Liver (tissue), 8 donors: ENCODE measurements at regions not wholly inside any gene's neighbourhood (a gene's known extent, or its start where the extent isn't known, plus 50 kb on each side); places are given as distances from the start of the nearest gene placed in this dataset.

ENCODE experiments used
- DNase-seq: peaks from one replicate; pipeline ENCODE4 v3.0.0-alpha.2; 2017; ENCODE audit warnings: low spot score
- H3K27ac ChIP-seq, 2 donors: one replicate each; pipeline ENCODE4 v1.7.0; 2013; ENCODE audit warnings: inconsistent platforms in 2 of 2, low read length in 2 of 2, control low read depth in 1 of 2, low read depth in 1 of 2, mild to moderate bottlenecking in 1 of 2
- H3K27me3 ChIP-seq, 4 donors: one replicate each; pipeline versions ENCODE4 v1.6.1 to v1.7.0; 2013; ENCODE audit warnings: low read length in 3 of 4, inconsistent platforms in 1 of 4, mild to moderate bottlenecking in 1 of 4, moderate library complexity in 1 of 4; ENCODE audit not compliant: control insufficient read depth in 4 of 4, insufficient read depth in 4 of 4
- H3K36me3 ChIP-seq, 4 donors: one replicate each; pipeline versions ENCODE4 v1.6.1 to v1.7.0; 2013; ENCODE audit warnings: low read length in 3 of 4, mild to moderate bottlenecking in 3 of 4, low read depth in 1 of 4, moderate library complexity in 1 of 4; ENCODE audit not compliant: control insufficient read depth in 4 of 4, insufficient read depth in 3 of 4
- H3K4me1 ChIP-seq, 4 donors: one replicate each; pipeline versions ENCODE4 v1.6.1 to v1.7.0; 2013; ENCODE audit warnings: low read length in 3 of 4, mild to moderate bottlenecking in 3 of 4, moderate library complexity in 1 of 4; ENCODE audit not compliant: control insufficient read depth in 4 of 4, insufficient read depth in 4 of 4
- H3K4me3 ChIP-seq, 3 donors: one replicate each; pipeline versions ENCODE4 v1.6.1 to v1.7.0; 2013; ENCODE audit warnings: low read length in 3 of 3, control low read depth in 1 of 3, low read depth in 1 of 3, mild to moderate bottlenecking in 1 of 3
- H3K9ac ChIP-seq, 2 donors: one replicate each; pipeline ENCODE4 v1.7.0; 2013; ENCODE audit warnings: low read length in 2 of 2, mild to moderate bottlenecking in 2 of 2, moderate library complexity in 2 of 2, control low read depth in 1 of 2, low read depth in 1 of 2
- H3K9me3 ChIP-seq, 4 donors: one replicate each; pipeline versions ENCODE4 v1.6.1 to v1.7.0; 2013; ENCODE audit warnings: low read length in 3 of 4; ENCODE audit not compliant: control insufficient read depth in 4 of 4
- EGR1 ChIP-seq, 2 donors: IDR thresholded peaks; 2 replicates each; pipeline ENCODE4 v1.6.1; 2016 to 2018; ENCODE audit warnings: antibody characterized with exemption in 2 of 2, low read depth in 2 of 2
- FOXA1 ChIP-seq: IDR thresholded peaks from 2 replicates; pipeline ENCODE4 v1.6.1; 2016; ENCODE audit warnings: antibody characterized with exemption
- FOXA2 ChIP-seq: IDR thresholded peaks from 2 replicates; pipeline ENCODE4 v1.6.1; 2016; ENCODE audit warnings: antibody characterized with exemption
- GABPA ChIP-seq, 2 donors: IDR thresholded peaks in 1 of 2; conservative IDR thresholded peaks in 1 of 2; 2 replicates each; pipeline ENCODE4 v1.6.1; 2016; ENCODE audit warnings: antibody characterized with exemption in 2 of 2, mild to moderate bottlenecking in 1 of 2, moderate library complexity in 1 of 2
- HNF4A ChIP-seq, 2 donors: conservative IDR thresholded peaks; 2 replicates each; pipeline ENCODE4 v1.6.1; 2016; ENCODE audit warnings: antibody characterized with exemption in 2 of 2, mild to moderate bottlenecking in 2 of 2
- HNF4G ChIP-seq: IDR thresholded peaks from 2 replicates; pipeline ENCODE4 v1.6.1; 2016; ENCODE audit warnings: antibody characterized with exemption
- JUND ChIP-seq, 2 donors: IDR thresholded peaks; 2 replicates each; pipeline ENCODE4 v1.6.1; 2016; ENCODE audit warnings: antibody characterized with exemption in 2 of 2
- NR2F2 ChIP-seq: IDR thresholded peaks from 2 replicates; pipeline ENCODE4 v1.6.1; 2016; ENCODE audit warnings: antibody characterized with exemption
- RAD21 ChIP-seq, 2 donors: IDR thresholded peaks; 2 replicates each; pipeline ENCODE4 v1.6.1; 2016; ENCODE audit warnings: antibody characterized with exemption in 2 of 2, mild to moderate bottlenecking in 2 of 2
- RXRA ChIP-seq, 2 donors: IDR thresholded peaks; 2 replicates each; pipeline ENCODE4 v1.6.1; 2017 to 2018; ENCODE audit warnings: antibody characterized with exemption in 2 of 2, mild to moderate bottlenecking in 1 of 2
- SP1 ChIP-seq: IDR thresholded peaks from 2 replicates; pipeline ENCODE4 v1.6.1; 2018; ENCODE audit warnings: antibody characterized with exemption, mild to moderate bottlenecking
- TAF1 ChIP-seq: conservative IDR thresholded peaks from 2 replicates; pipeline ENCODE4 v1.6.1; 2016; ENCODE audit warnings: antibody characterized with exemption, mild to moderate bottlenecking
- YY1 ChIP-seq: IDR thresholded peaks from 2 replicates; pipeline ENCODE4 v1.6.1; 2016; ENCODE audit warnings: antibody characterized with exemption, mild to moderate bottlenecking
- WGBS: extraction: QIAGEN DNeasy Blood & Tissue Kit; methylation state at CpG from one replicate; pipeline ENCODE4 v1.1.7; 2013; 5-methylcytosine and 5-hydroxymethylcytosine counted together
- TF ChIP-seq, protein P1 (sequence below): IDR thresholded peaks from 2 replicates; pipeline ENCODE4 v1.6.1; 2016; ENCODE audit warnings: antibody characterized with exemption, mild to moderate bottlenecking
- TF ChIP-seq, protein P2 (sequence below): IDR thresholded peaks from 2 replicates; pipeline ENCODE4 v1.6.1; 2016; ENCODE audit warnings: antibody characterized with exemption
- TF ChIP-seq, protein P3 (sequence below): fragments of 150-350 bp; IDR thresholded peaks from 2 replicates; pipeline ENCODE4 v1.5.1; 2017; ENCODE audit warnings: improper control_type of control experiment, low read depth, low read length; ENCODE audit not compliant: missing input control
- TF ChIP-seq, protein P4 (sequence below): IDR thresholded peaks from 2 replicates; pipeline ENCODE4 v1.6.1; 2016; ENCODE audit warnings: antibody characterized with exemption
- TF ChIP-seq, protein P5 (sequence below): IDR thresholded peaks from 2 replicates; pipeline ENCODE4 v1.6.1; 2016; ENCODE audit warnings: antibody characterized with exemption
- donor health status: healthy.
- donor health status: healthy.
- donor health status: healthy.
- donor health status: healthy.
- donor health status: healthy.

DNA sequence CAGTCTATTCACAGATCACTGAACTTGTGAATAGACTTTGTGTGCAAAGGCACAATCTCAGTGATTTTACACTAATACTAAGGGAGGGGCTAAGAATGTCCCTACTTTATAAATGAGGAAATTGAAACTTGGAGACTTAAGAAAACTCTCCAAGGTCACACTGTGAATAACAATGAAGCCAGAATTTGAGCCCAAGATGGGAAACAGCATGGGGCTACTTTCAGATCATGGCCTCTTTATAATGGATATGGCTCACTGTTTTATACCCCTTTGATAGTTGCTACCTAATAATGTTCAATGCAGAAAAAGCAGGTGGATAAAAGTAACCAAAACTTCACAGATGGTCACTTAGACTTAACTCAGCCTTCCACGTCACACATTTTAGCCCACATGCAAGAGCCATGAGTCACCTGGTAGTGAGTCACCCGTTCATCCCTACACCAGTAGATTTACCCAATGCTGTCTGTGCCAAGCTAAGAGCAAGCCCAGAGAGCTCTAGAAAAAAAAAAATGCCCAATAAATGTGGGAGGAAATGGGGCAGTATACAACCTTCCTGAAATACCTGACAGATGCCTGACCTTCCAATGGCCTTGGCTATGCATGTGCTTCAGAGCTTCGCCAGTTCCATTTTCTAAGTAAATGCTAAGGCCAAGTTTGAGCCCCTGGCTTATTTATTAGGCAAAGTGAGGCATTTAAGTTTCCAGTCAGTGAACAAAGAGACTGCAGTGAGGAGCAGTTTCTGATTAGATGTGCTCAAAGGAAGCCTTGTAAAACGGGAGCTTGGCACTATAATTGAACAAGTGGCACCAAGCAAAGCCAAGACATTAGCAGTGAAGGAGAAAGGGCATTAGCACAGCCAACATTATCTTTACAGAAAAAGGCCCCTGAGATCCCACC is 219.7 kb downstream of the TMEM114 start:
- H3K4me3 ChIP-seq = no peak overlapping the region
- H3K36me3 ChIP-seq = no peaks in the 10 kb centered on the region
- H3K9ac ChIP-seq = no peak overlapping the region
- no peaks in the 10 kb centered on the region for H3K27me3 ChIP-seq
- TF ChIP-seq JUND (IDR thresholded peaks at IDR 0.05) (no peak), FOXA1 (no peak)
- WGBS = 76% methylated on average over 4 of the region's 4 CpGs
- H3K27ac ChIP-seq = no peak overlapping the region
- H3K9me3 ChIP-seq = no peaks in the 10 kb centered on the region
- no peak for DNase-seq
- no peaks in the 10 kb centered on the region for H3K4me1 ChIP-seq

DNA sequence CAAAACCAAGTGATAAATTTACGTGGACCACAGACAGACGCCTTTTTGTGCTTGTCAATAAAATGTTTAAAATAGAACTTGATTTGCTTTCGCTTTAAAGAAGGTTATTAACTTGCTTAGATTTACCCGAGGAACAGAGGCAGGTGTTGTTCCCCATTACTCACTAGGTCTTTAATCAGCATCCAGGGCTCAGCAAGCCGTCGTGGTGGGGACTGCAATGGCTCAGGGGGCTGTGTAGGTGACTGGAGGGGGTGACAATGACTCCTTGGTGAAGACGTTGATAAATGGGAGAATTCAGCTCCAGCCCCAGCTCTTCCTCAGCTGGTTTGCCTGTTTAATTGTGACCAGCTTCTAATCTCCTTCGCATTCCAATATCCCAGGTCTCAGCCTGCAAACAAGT is 231.4 kb downstream of the TMEM114 start:
- no peaks in the 10 kb centered on the region for H3K36me3 ChIP-seq
- WGBS = 55% methylated on average over 8 of the region's 8 CpGs
- no peaks in the 10 kb centered on the region for H3K27me3 ChIP-seq
- no peaks in the 10 kb centered on the region for H3K4me1 ChIP-seq
- TF ChIP-seq, protein P1, sequence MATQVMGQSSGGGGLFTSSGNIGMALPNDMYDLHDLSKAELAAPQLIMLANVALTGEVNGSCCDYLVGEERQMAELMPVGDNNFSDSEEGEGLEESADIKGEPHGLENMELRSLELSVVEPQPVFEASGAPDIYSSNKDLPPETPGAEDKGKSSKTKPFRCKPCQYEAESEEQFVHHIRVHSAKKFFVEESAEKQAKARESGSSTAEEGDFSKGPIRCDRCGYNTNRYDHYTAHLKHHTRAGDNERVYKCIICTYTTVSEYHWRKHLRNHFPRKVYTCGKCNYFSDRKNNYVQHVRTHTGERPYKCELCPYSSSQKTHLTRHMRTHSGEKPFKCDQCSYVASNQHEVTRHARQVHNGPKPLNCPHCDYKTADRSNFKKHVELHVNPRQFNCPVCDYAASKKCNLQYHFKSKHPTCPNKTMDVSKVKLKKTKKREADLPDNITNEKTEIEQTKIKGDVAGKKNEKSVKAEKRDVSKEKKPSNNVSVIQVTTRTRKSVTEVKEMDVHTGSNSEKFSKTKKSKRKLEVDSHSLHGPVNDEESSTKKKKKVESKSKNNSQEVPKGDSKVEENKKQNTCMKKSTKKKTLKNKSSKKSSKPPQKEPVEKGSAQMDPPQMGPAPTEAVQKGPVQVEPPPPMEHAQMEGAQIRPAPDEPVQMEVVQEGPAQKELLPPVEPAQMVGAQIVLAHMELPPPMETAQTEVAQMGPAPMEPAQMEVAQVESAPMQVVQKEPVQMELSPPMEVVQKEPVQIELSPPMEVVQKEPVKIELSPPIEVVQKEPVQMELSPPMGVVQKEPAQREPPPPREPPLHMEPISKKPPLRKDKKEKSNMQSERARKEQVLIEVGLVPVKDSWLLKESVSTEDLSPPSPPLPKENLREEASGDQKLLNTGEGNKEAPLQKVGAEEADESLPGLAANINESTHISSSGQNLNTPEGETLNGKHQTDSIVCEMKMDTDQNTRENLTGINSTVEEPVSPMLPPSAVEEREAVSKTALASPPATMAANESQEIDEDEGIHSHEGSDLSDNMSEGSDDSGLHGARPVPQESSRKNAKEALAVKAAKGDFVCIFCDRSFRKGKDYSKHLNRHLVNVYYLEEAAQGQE = no peak
- TF ChIP-seq GABPA (IDR thresholded peaks at IDR 0.05 in 1 of 2, conservative IDR thresholded peaks at IDR 0.05 in 1 of 2) (no peak), FOXA1 (no peak), JUND (IDR thresholded peaks at IDR 0.05) (no peak), EGR1 (IDR thresholded peaks at IDR 0.05; ENCODE audit: low read depth in 2 of 2) (no peak), FOXA2 (no peak), NR2F2 (no peak), HNF4G (no peak), RXRA (IDR thresholded peaks at IDR 0.05) (no peak), TAF1 (no peak), YY1 (no peak), HNF4A (conservative IDR thresholded peaks at IDR 0.05) (no peak), RAD21 (IDR thresholded peaks at IDR 0.05) (no peak), SP1 (no peak)
- TF ChIP-seq, protein P2, sequence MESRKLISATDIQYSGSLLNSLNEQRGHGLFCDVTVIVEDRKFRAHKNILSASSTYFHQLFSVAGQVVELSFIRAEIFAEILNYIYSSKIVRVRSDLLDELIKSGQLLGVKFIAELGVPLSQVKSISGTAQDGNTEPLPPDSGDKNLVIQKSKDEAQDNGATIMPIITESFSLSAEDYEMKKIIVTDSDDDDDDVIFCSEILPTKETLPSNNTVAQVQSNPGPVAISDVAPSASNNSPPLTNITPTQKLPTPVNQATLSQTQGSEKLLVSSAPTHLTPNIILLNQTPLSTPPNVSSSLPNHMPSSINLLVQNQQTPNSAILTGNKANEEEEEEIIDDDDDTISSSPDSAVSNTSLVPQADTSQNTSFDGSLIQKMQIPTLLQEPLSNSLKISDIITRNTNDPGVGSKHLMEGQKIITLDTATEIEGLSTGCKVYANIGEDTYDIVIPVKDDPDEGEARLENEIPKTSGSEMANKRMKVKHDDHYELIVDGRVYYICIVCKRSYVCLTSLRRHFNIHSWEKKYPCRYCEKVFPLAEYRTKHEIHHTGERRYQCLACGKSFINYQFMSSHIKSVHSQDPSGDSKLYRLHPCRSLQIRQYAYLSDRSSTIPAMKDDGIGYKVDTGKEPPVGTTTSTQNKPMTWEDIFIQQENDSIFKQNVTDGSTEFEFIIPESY = no peak
- TF ChIP-seq, protein P3, sequence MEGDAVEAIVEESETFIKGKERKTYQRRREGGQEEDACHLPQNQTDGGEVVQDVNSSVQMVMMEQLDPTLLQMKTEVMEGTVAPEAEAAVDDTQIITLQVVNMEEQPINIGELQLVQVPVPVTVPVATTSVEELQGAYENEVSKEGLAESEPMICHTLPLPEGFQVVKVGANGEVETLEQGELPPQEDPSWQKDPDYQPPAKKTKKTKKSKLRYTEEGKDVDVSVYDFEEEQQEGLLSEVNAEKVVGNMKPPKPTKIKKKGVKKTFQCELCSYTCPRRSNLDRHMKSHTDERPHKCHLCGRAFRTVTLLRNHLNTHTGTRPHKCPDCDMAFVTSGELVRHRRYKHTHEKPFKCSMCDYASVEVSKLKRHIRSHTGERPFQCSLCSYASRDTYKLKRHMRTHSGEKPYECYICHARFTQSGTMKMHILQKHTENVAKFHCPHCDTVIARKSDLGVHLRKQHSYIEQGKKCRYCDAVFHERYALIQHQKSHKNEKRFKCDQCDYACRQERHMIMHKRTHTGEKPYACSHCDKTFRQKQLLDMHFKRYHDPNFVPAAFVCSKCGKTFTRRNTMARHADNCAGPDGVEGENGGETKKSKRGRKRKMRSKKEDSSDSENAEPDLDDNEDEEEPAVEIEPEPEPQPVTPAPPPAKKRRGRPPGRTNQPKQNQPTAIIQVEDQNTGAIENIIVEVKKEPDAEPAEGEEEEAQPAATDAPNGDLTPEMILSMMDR = no peak
- TF ChIP-seq, protein P4, sequence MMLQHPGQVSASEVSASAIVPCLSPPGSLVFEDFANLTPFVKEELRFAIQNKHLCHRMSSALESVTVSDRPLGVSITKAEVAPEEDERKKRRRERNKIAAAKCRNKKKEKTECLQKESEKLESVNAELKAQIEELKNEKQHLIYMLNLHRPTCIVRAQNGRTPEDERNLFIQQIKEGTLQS = no peak
- TF ChIP-seq, protein P5, sequence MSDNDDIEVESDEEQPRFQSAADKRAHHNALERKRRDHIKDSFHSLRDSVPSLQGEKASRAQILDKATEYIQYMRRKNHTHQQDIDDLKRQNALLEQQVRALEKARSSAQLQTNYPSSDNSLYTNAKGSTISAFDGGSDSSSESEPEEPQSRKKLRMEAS = no peak
- H3K9ac ChIP-seq = no peak overlapping the region
- no peak for DNase-seq
- no peaks in the 10 kb centered on the region for H3K9me3 ChIP-seq
- no peak overlapping the region for H3K4me3 ChIP-seq
- no peak overlapping the region for H3K27ac ChIP-seq
